ENCODE measurements at regions not wholly inside any gene's neighbourhood (a gene's known extent, or its start where the extent isn't known, plus 50 kb on each side); places are given as distances from the start of the nearest gene placed in this dataset.

DNA sequence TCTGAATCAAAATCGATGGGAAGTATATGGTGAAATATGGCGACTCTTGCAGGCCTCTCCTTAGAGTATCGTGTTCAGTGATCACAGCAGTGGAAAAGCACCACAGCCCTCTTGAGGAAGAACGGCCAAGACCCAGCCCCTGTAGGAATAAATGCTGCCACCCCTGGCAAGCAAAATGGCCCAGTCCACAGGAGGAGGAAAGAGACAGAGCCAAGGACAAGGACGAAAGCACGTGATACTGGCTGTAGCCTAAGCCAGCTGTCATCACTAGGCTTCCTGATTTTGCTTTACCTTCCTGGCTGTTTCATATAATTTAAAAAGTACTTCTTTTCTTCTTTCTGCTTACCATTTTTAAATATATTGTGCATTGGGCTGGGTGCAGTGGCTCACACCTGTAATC is 395.0 kb upstream of the SHH start:
- Histone ChIP-seq H3K27me3 (replicated peaks; ENCODE audit: insufficient read depth, low read depth, low read length, poor library complexity) (peaks cover 90% of the 10 kb centered on the region), H3K36me3 (ENCODE audit: insufficient read depth, low read length, poor library complexity, severe bottlenecking) (no peaks in the 10 kb centered on the region), H3K27ac (ENCODE audit: low read depth, low read length, poor library complexity, severe bottlenecking) (no peak overlapping the region), H3K4me1 (ENCODE audit: insufficient read depth, low read length, poor library complexity, severe bottlenecking) (no peaks in the 10 kb centered on the region), H3K9me3 (ENCODE audit: low read depth, low read length, poor library complexity, severe bottlenecking) (no peaks in the 10 kb centered on the region), H3K4me3 (ENCODE audit: low read depth, low read length, poor library complexity, severe bottlenecking) (no peak overlapping the region)
- ChIA-PET POLR2A (ENCODE audit: low non-redundant PET) (no interaction called here), CTCF (no interaction called here)
- DNase-seq (ENCODE audit: low spot score): no peak
- intact Hi-C loops (cut with micrococcal nuclease; ENCODE audit: unreplicated experiment): no loop called here
- BruUV-seq (replicated peaks): no TSS peak
- TF ChIP-seq, protein P1, sequence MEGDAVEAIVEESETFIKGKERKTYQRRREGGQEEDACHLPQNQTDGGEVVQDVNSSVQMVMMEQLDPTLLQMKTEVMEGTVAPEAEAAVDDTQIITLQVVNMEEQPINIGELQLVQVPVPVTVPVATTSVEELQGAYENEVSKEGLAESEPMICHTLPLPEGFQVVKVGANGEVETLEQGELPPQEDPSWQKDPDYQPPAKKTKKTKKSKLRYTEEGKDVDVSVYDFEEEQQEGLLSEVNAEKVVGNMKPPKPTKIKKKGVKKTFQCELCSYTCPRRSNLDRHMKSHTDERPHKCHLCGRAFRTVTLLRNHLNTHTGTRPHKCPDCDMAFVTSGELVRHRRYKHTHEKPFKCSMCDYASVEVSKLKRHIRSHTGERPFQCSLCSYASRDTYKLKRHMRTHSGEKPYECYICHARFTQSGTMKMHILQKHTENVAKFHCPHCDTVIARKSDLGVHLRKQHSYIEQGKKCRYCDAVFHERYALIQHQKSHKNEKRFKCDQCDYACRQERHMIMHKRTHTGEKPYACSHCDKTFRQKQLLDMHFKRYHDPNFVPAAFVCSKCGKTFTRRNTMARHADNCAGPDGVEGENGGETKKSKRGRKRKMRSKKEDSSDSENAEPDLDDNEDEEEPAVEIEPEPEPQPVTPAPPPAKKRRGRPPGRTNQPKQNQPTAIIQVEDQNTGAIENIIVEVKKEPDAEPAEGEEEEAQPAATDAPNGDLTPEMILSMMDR (conservative IDR thresholded peaks at IDR 0.05; ENCODE audit: low read depth, low read length): no peak
- TF ChIP-seq EZH2 (IDR thresholded peaks at IDR 0.05; ENCODE audit: borderline replicate concordance, low read depth, low read length, poor library complexity, severe bottlenecking): no peak

DNA sequence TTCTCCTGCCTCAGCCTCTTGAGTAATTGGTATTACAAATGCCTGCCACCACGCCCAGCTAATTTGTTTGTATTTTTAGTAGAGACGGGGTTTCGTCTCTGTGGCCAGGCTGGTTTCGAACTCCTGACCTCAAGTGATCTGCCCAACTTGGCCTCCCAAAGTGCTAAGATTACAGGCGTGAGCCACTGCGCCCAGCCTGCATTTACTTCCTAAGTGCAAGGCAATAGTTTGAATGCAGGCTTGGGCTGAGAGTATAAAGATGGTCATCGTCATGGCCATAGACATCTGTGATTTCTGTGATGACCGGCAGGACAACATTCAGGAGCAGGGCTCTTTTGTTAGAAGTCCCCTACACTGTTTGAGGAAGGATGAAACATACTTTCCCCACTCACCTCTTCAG is 393.9 kb upstream of the SHH start:
- TF ChIP-seq EZH2 (IDR thresholded peaks at IDR 0.05; ENCODE audit: borderline replicate concordance, low read depth, low read length, poor library complexity, severe bottlenecking): no peak
- TF ChIP-seq, protein P1 (conservative IDR thresholded peaks at IDR 0.05; ENCODE audit: low read depth, low read length): no peak
- Histone ChIP-seq H3K4me1 (ENCODE audit: insufficient read depth, low read length, poor library complexity, severe bottlenecking) (no peaks in the 10 kb centered on the region), H3K27ac (ENCODE audit: low read depth, low read length, poor library complexity, severe bottlenecking) (no peak overlapping the region), H3K36me3 (ENCODE audit: insufficient read depth, low read length, poor library complexity, severe bottlenecking) (no peaks in the 10 kb centered on the region), H3K27me3 (replicated peaks; ENCODE audit: insufficient read depth, low read depth, low read length, poor library complexity) (peaks cover 90% of the 10 kb centered on the region), H3K4me3 (ENCODE audit: low read depth, low read length, poor library complexity, severe bottlenecking) (no peak overlapping the region), H3K9me3 (ENCODE audit: low read depth, low read length, poor library complexity, severe bottlenecking) (no peaks in the 10 kb centered on the region)
- BruUV-seq (replicated peaks): no TSS peak
- CTCF ChIA-PET: no interaction called here
- intact Hi-C loops (cut with micrococcal nuclease; ENCODE audit: unreplicated experiment): no loop called here
- no peak for DNase-seq (ENCODE audit: low spot score)
- POLR2A ChIA-PET (ENCODE audit: low non-redundant PET): no interaction called here

DNA sequence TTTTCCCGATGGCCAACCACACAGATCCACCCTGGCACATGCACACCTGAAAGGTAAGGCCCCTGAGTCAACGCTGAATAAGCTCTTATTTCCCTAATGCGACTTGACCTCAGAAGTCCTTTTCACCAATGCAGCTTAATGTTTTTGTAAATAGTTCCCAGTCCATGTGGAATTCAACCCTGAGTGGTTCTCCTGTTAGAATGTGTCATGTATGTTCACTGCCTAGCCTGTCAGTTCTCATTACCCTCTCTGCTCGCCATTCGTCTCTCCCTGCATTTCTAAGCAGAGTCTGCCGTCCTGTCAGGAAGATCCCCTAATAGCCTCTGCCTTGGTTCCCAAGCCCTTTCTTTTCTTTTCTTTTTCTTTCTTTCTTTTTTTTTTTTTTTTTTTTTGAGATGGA is 392.6 kb upstream of the SHH start:
- CTCF ChIA-PET: no interaction called here
- Histone ChIP-seq H3K4me1 (ENCODE audit: insufficient read depth, low read length, poor library complexity, severe bottlenecking) (no peaks in the 10 kb centered on the region), H3K27ac (ENCODE audit: low read depth, low read length, poor library complexity, severe bottlenecking) (no peak overlapping the region), H3K9me3 (ENCODE audit: low read depth, low read length, poor library complexity, severe bottlenecking) (no peaks in the 10 kb centered on the region), H3K27me3 (replicated peaks; ENCODE audit: insufficient read depth, low read depth, low read length, poor library complexity) (peaks cover 89% of the 10 kb centered on the region), H3K4me3 (ENCODE audit: low read depth, low read length, poor library complexity, severe bottlenecking) (no peak overlapping the region), H3K36me3 (ENCODE audit: insufficient read depth, low read length, poor library complexity, severe bottlenecking) (no peaks in the 10 kb centered on the region)
- intact Hi-C loops (cut with micrococcal nuclease; ENCODE audit: unreplicated experiment): no loop called here
- DNase-seq (ENCODE audit: low spot score): no peak
- no TSS peak for BruUV-seq (replicated peaks)
- POLR2A ChIA-PET (ENCODE audit: low non-redundant PET): no interaction called here
- no peak for TF ChIP-seq EZH2 (IDR thresholded peaks at IDR 0.05; ENCODE audit: borderline replicate concordance, low read depth, low read length, poor library complexity, severe bottlenecking)
- TF ChIP-seq, protein P1 (conservative IDR thresholded peaks at IDR 0.05; ENCODE audit: low read depth, low read length): no peak
